ENCODE measurements at regions not wholly inside any gene's neighbourhood (a gene's known extent, or its start where the extent isn't known, plus 50 kb on each side); places are given as distances from the start of the nearest gene placed in this dataset.

- no peak for TF ChIP-seq CTCF (IDR thresholded peaks at IDR 0.05)
- H3K36me3 ChIP-seq: no peaks in the 10 kb centered on the region
- DNase-seq: no peak
- intact Hi-C loops (cut with DNase I): no loop called here
- no peaks in the 10 kb centered on the region for H3K4me1 ChIP-seq
- H3K27ac ChIP-seq: no peak overlapping the region
- H3K4me3 ChIP-seq: no peak overlapping the region
- H3K9ac ChIP-seq (ENCODE audit: low read depth in 2 of 2, low read length in 2 of 2): no peak overlapping the region
- H3K27me3 ChIP-seq: no peaks in the 10 kb centered on the region
- H3K9me3 ChIP-seq: no peaks in the 10 kb centered on the region
These were observed 185.8 kb downstream of the GADD45G start for GRCh38 chr9:89790542-89791109.

- Histone ChIP-seq H3K4me3 (no peak overlapping the region), H3K4me1 (no peaks in the 10 kb centered on the region), H3K27ac (no peak overlapping the region), H3K27me3 (no peaks in the 10 kb centered on the region), H3K9ac (ENCODE audit: low read depth in 2 of 2, low read length in 2 of 2) (no peak overlapping the region), H3K36me3 (no peaks in the 10 kb centered on the region), H3K9me3 (no peaks in the 10 kb centered on the region)
- TF ChIP-seq CTCF (IDR thresholded peaks at IDR 0.05): no peak
- no peak for DNase-seq
- intact Hi-C loops (cut with DNase I): no loop called here
These were observed 186.9 kb downstream of the GADD45G start for GRCh38 chr9:89791754-89792153.

- intact Hi-C loops (cut with DNase I): no loop called here
- Histone ChIP-seq H3K27ac (no peak overlapping the region), H3K9me3 (no peaks in the 10 kb centered on the region), H3K36me3 (no peaks in the 10 kb centered on the region), H3K4me3 (no peak overlapping the region), H3K4me1 (no peaks in the 10 kb centered on the region), H3K9ac (ENCODE audit: low read depth in 2 of 2, low read length in 2 of 2) (no peak overlapping the region), H3K27me3 (no peaks in the 10 kb centered on the region)
- no peak for DNase-seq
- no peak for TF ChIP-seq CTCF (IDR thresholded peaks at IDR 0.05)
These were observed 187.6 kb downstream of the GADD45G start for GRCh38 chr9:89792189-89793123.

- Histone ChIP-seq H3K27ac (no peak overlapping the region), H3K9me3 (no peaks in the 10 kb centered on the region), H3K4me1 (no peaks in the 10 kb centered on the region), H3K9ac (ENCODE audit: low read depth in 2 of 2, low read length in 2 of 2) (no peak overlapping the region), H3K36me3 (no peaks in the 10 kb centered on the region), H3K4me3 (no peak overlapping the region), H3K27me3 (no peaks in the 10 kb centered on the region)
- DNase-seq: no peak
- TF ChIP-seq CTCF (IDR thresholded peaks at IDR 0.05): no peak
- intact Hi-C loops (cut with DNase I): no loop called here
These were observed 188.3 kb downstream of the GADD45G start for GRCh38 chr9:89793124-89793495.

- no peak for TF ChIP-seq CTCF (IDR thresholded peaks at IDR 0.05)
- Histone ChIP-seq H3K4me1 (no peaks in the 10 kb centered on the region), H3K36me3 (no peaks in the 10 kb centered on the region), H3K9ac (ENCODE audit: low read depth in 2 of 2, low read length in 2 of 2) (no peak overlapping the region), H3K9me3 (no peaks in the 10 kb centered on the region), H3K27me3 (no peaks in the 10 kb centered on the region), H3K4me3 (no peak overlapping the region), H3K27ac (no peak overlapping the region)
- DNase-seq: no peak
- intact Hi-C loops (cut with DNase I): no loop called here
These were observed 188.7 kb downstream of the GADD45G start for GRCh38 chr9:89793551-89793950.

All from colonic mucosa (tissue), 4 donors.